Loucy (cell line): ENCODE measurements at regions not wholly inside any gene's neighbourhood (a gene's known extent, or its start where the extent isn't known, plus 50 kb on each side); places are given as distances from the start of the nearest gene placed in this dataset.
A peak's percentile ranks its signal among the peaks of the same experiment; 100 is the strongest.

Source experiments
- H2AFZ ChIP-seq: fragments of 200-600 bp; sonication (generic); 2 replicates; pipeline ENCODE4 v1.6.0; 2016; ENCODE audit warnings: antibody characterized with exemption, mild to moderate bottlenecking, low read length, moderate library complexity
- H3F3A ChIP-seq: fragments of 200-600 bp; 2 replicates; pipeline ENCODE4 v1.6.0; 2016; ENCODE audit warnings: antibody characterized with exemption, low read depth, mild to moderate bottlenecking
- H3K27me3 ChIP-seq: fragments of 200-600 bp; sonication (generic); 2 replicates; pipeline ENCODE4 v1.6.1; 2014; ENCODE audit warnings: low read length, mild to moderate bottlenecking; ENCODE audit not compliant: insufficient read depth, poor library complexity, severe bottlenecking
- H3K36me3 ChIP-seq: fragments of 200-600 bp; sonication (generic); 2 replicates; pipeline ENCODE4 v1.6.1; 2016; ENCODE audit warnings: low read length; ENCODE audit not compliant: insufficient read depth
- H3K4me1 ChIP-seq: fragments of 200-600 bp; sonication (generic); 2 replicates; pipeline ENCODE4 v1.5.1; 2014; ENCODE audit warnings: low read length, mild to moderate bottlenecking; ENCODE audit not compliant: insufficient read depth, poor library complexity, severe bottlenecking
- H3K4me2 ChIP-seq: fragments of 200-600 bp; sonication (generic); 2 replicates; pipeline ENCODE4 v1.6.0; 2014; ENCODE audit warnings: antibody characterized with exemption, low read length, low read depth, mild to moderate bottlenecking; ENCODE audit not compliant: poor library complexity, severe bottlenecking
- H3K4me3 ChIP-seq: fragments of 200-600 bp; sonication (generic); 2 replicates; pipeline ENCODE4 v1.5.1; 2014; ENCODE audit warnings: low read length, mild to moderate bottlenecking, mixed read lengths; ENCODE audit not compliant: poor library complexity, severe bottlenecking
- H3K79me2 ChIP-seq: fragments of 200-600 bp; sonication (generic); 2 replicates; pipeline ENCODE4 v1.6.1; 2014; ENCODE audit warnings: low read length; ENCODE audit not compliant: insufficient read depth
- H3K9ac ChIP-seq: fragments of 200-600 bp; sonication (generic); 2 replicates; pipeline ENCODE4 v1.6.0; 2014; ENCODE audit warnings: mild to moderate bottlenecking, low read depth, low read length, moderate library complexity; ENCODE audit not compliant: poor library complexity, severe bottlenecking
- H3K9me2 ChIP-seq: fragments of 200-600 bp; sonication (generic); replicated peaks from 2 replicates; pipeline ENCODE4 v1.6.1; 2016; ENCODE audit warnings: low read depth, low read length, mixed read lengths
- H3K9me3 ChIP-seq: fragments of 200-600 bp; sonication (generic); 2 replicates; pipeline ENCODE4 v1.6.1; 2014; ENCODE audit warnings: mild to moderate bottlenecking, antibody characterized with exemption, low read length, low read depth; ENCODE audit not compliant: insufficient read depth
- H4K20me1 ChIP-seq: fragments of 200-600 bp; sonication (generic); 2 replicates; pipeline ENCODE4 v1.6.0; 2014; ENCODE audit warnings: antibody characterized with exemption, low read length, mild to moderate bottlenecking; ENCODE audit not compliant: insufficient read depth, poor library complexity, severe bottlenecking
- EZH2phosphoT487 ChIP-seq: fragments of 200-600 bp; IDR thresholded peaks from 2 replicates; pipeline ENCODE4 v1.6.1; 2018; ENCODE audit warnings: antibody characterized with exemption, mild to moderate bottlenecking, moderate library complexity, borderline replicate concordance
- TF ChIP-seq, protein P1 (sequence below): fragments of 200-600 bp; sonication (generic); conservative IDR thresholded peaks from 2 replicates; pipeline ENCODE4 v1.5.1; 2014; ENCODE audit warnings: mild to moderate bottlenecking, antibody characterized with exemption, low read length

DNA sequence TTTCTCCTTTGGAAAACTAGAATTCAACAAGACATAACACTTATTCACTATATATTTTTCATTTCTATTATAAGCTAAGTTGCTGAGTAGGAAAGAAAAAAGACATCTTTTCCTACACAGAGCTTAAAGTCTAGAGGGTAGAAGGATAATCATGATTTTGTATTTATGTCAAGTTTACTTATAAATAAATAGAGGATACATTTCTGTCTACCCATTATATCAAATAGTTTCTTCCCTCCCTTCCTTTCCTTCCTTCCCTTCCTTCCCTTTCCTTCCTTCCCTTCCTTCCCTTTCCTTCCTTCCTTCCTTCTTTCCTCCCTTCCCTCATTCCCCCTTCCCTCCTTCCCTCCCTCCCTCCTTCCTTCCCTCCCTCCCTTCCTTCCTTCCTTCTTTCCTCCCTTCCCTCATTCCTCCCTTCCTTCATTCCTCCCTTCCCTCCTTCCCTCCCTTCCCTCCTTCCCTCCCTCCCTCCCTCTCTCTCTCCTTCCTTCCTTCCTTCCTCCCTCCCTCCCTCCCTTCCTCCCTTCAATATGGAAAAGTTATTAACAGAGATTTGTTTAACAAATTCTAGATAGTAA lies 308.4 kb upstream of the COL3A1 start:
- no peaks in the 10 kb centered on the region for H3K9me2 ChIP-seq
- H2AFZ ChIP-seq, result no peak overlapping the region; the same call in 1 of the 2 replicates
- H3K27me3 ChIP-seq, result no peaks in the 10 kb centered on the region
- no peaks in the 10 kb centered on the region for H3K36me3 ChIP-seq
- TF ChIP-seq, protein P1, sequence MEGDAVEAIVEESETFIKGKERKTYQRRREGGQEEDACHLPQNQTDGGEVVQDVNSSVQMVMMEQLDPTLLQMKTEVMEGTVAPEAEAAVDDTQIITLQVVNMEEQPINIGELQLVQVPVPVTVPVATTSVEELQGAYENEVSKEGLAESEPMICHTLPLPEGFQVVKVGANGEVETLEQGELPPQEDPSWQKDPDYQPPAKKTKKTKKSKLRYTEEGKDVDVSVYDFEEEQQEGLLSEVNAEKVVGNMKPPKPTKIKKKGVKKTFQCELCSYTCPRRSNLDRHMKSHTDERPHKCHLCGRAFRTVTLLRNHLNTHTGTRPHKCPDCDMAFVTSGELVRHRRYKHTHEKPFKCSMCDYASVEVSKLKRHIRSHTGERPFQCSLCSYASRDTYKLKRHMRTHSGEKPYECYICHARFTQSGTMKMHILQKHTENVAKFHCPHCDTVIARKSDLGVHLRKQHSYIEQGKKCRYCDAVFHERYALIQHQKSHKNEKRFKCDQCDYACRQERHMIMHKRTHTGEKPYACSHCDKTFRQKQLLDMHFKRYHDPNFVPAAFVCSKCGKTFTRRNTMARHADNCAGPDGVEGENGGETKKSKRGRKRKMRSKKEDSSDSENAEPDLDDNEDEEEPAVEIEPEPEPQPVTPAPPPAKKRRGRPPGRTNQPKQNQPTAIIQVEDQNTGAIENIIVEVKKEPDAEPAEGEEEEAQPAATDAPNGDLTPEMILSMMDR, result no peak
- no peak for TF ChIP-seq EZH2phosphoT487
- H3K4me1 ChIP-seq, result peaks cover 9% of the 10 kb centered on the region
- peaks cover 5% of the 10 kb centered on the region for H3K9me3 ChIP-seq
- H3F3A ChIP-seq, result no peaks in the 10 kb centered on the region
- no peak overlapping the region for H3K9ac ChIP-seq
- H4K20me1 ChIP-seq, result no peaks in the 10 kb centered on the region
- H3K4me3 ChIP-seq, result no peak overlapping the region
- no peak overlapping the region for H3K4me2 ChIP-seq
- no peaks in the 10 kb centered on the region for H3K79me2 ChIP-seq

DNA sequence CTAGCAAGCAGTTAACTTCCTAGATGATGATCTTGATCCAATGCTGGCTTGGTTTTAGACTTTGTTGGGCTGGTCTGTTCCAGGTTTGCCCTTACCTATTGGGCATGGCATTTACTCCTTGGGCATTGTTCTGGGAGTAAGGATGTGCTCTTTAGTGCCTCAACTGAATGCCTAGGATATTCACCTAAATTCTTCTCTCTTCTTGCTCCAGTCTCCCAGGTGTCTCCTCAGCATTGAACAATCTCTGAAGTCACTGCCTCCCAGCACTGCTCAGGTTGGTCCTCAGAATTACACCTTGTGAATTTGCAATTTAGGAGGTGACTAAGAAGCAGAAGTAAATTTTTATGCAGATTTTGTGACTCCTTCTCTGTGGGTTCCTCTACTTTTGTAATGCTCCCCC lies 307.7 kb upstream of the COL3A1 start:
- Histone ChIP-seq H3K79me2 (no peaks in the 10 kb centered on the region), H3K9ac (no peak overlapping the region), H3K9me3 (peaks cover under 1% of the 10 kb centered on the region; the same call in 1 of the 2 replicates), H3K36me3 (no peaks in the 10 kb centered on the region), H3K4me3 (no peak overlapping the region), H3K9me2 (no peaks in the 10 kb centered on the region), H3K4me2 (no peak overlapping the region), H3F3A (no peaks in the 10 kb centered on the region), H3K4me1 (peaks cover 9% of the 10 kb centered on the region), H2AFZ (no peak overlapping the region), H4K20me1 (no peaks in the 10 kb centered on the region), H3K27me3 (no peaks in the 10 kb centered on the region)
- TF ChIP-seq, protein P1, result no peak
- TF ChIP-seq EZH2phosphoT487, result no peak

DNA sequence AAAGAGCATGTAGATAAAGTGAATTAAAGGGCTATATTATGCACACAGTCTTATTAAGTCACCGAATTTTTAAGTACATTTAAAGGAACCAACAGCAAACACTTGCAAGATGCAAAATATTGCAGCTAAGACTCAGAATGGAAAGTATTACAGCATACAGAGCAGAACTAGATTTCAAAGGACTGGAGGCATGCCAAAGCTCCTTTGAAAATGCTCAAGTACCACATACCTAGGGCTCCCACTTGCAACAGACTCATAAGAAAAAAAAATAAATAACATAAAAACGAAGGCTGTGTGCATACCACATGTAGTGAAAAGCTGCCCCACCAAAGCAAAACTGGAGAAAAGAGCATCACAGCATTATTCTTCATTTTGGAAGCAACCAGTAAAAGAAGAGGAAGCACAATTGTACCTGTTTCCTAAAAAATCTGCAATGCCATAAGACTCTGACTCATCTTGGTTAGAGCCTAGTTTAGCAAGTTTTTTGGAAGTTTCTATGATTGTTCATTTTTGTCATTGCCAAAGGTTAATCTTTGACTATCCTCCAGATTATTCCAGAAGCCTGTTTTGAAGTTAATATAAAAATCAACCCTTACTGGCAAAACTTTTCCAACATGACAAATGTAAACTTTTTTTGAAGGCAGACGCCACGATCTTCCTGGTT lies 306.0 kb upstream of the COL3A1 start:
- no peaks in the 10 kb centered on the region for H3F3A ChIP-seq
- no peaks in the 10 kb centered on the region for H3K36me3 ChIP-seq
- H3K9me2 ChIP-seq, result no peaks in the 10 kb centered on the region
- peaks cover 9% of the 10 kb centered on the region for H3K4me1 ChIP-seq
- no peak overlapping the region for H3K4me3 ChIP-seq
- TF ChIP-seq EZH2phosphoT487, result no peak
- TF ChIP-seq, protein P1, result no peak
- H4K20me1 ChIP-seq, result no peaks in the 10 kb centered on the region
- H3K79me2 ChIP-seq, result no peaks in the 10 kb centered on the region
- no peaks in the 10 kb centered on the region for H3K27me3 ChIP-seq
- H3K9ac ChIP-seq, result no peak overlapping the region
- H3K9me3 ChIP-seq, result no peaks in the 10 kb centered on the region
- H3K4me2 ChIP-seq, result no peak overlapping the region
- H2AFZ ChIP-seq, result peak overlapping the region; percentile 22; the same call in 1 of the 2 replicates
